GM12878 (cell line): ENCODE measurements at regions not wholly inside any gene's neighbourhood (a gene's known extent, or its start where the extent isn't known, plus 50 kb on each side); places are given as distances from the start of the nearest gene placed in this dataset.

Source experiments
- ATAC-seq: fragments of 200-7000 bp; cut with Tn5 transposase; 3 replicates; pipeline ENCODE4 v1.9.1; 2020; ENCODE audit warnings: mild to moderate bottlenecking, moderate library complexity
- BruUV-seq: library from RNA; stranded (reverse); fragments of 400-500 nt; replicated peaks from 2 replicates; lab custom pipeline; 2021; lab: Mats Ljungman, UMichigan
- CTCF ChIA-PET: fragments of 300-600 bp; sonication (Branson Sonifier 250); formaldehyde crosslinking; extraction: SDS; loops from one replicate; lab custom pipeline; 2021; ENCODE audit warnings: inconsistent platforms; lab: Yijun Ruan, JAX
- POLR2A ChIA-PET: fragments of 350-600 bp; formaldehyde crosslinking; extraction: SDS; loops from one replicate; lab custom pipeline; 2021; ENCODE audit warnings: inconsistent platforms; lab: Charles Lee
- RAD21 ChIA-PET: fragments of 300-600 bp; sonication (Branson Sonifier 250); formaldehyde crosslinking; loops from one replicate; lab custom pipeline; 2023; ENCODE audit warnings: antibody characterized with exemption; ENCODE audit not compliant: unreplicated experiment; lab: Charles Lee
- SMC1A ChIA-PET: fragments of 300-600 bp; sonication (Branson Sonifier 250); formaldehyde crosslinking; loops from one replicate; lab custom pipeline; 2023; ENCODE audit not compliant: unreplicated experiment, uncharacterized antibody; lab: Charles Lee
- DNase-seq: peaks from one replicate; pipeline ENCODE4 v3.0.0-alpha.2; 2011; ENCODE audit warnings: low read depth, low spot score
- FAIRE-seq: peaks from 3 replicates; lab custom pipeline; 2011; peaks lifted over from hg19 to GRCh38; lab: Jason Lieb, UNC
- H2AFZ ChIP-seq: 2 replicates; pipeline ENCODE4 v1.6.0; 2011; ENCODE audit warnings: low read depth, low read length, control low read depth; ENCODE audit not compliant: control insufficient read depth
- H3K27ac ChIP-seq: 2 replicates; pipeline ENCODE4 v1.5.1; 2011; ENCODE audit warnings: control low read depth; ENCODE audit not compliant: control insufficient read depth, insufficient read depth
- H3K27me3 ChIP-seq, 2 experiments: replicated peaks in 1 of 2; 2 replicates each; pipeline versions ENCODE4 v1.6.0 to v1.6.1; 2011; ENCODE audit warnings: low read length in 1 of 2; ENCODE audit not compliant: control insufficient read depth in 2 of 2, insufficient read depth in 2 of 2
- H3K36me3 ChIP-seq, 2 experiments: 2 replicates each; pipeline ENCODE4 v1.5.1; 2011; ENCODE audit warnings: low read length in 1 of 2; ENCODE audit not compliant: control insufficient read depth in 2 of 2, insufficient read depth in 2 of 2
- H3K4me1 ChIP-seq: 2 replicates; pipeline ENCODE4 v1.6.1; 2011; ENCODE audit warnings: mild to moderate bottlenecking, low read length, moderate library complexity, mixed read lengths; ENCODE audit not compliant: control insufficient read depth, insufficient read depth
- H3K4me2 ChIP-seq: 2 replicates; pipeline ENCODE4 v1.6.0; 2011; ENCODE audit warnings: control low read depth; ENCODE audit not compliant: control insufficient read depth, insufficient read depth
- H3K4me3 ChIP-seq: fragments of 200-600 bp; sonication (generic); 2 replicates; pipeline ENCODE4 v1.5.1; 2016
- H3K79me2 ChIP-seq: 2 replicates; pipeline ENCODE4 v1.6.0; 2011; ENCODE audit warnings: low read length; ENCODE audit not compliant: control insufficient read depth, insufficient read depth
- H3K9ac ChIP-seq: 2 replicates; pipeline ENCODE4 v1.8.0; 2011; ENCODE audit warnings: low read length, control low read depth, mixed read lengths; ENCODE audit not compliant: control insufficient read depth, insufficient read depth
- H3K9me3 ChIP-seq: replicated peaks from 3 replicates; pipeline ENCODE4 v1.5.1; 2011; ENCODE audit warnings: mild to moderate bottlenecking, low read length; ENCODE audit not compliant: control insufficient read depth, insufficient read depth
- H4K20me1 ChIP-seq: 2 replicates; pipeline ENCODE4 v1.6.0; 2011; ENCODE audit not compliant: control insufficient read depth, insufficient read depth
- ATF7 ChIP-seq: fragments of 450-650 bp; IDR thresholded peaks from 2 replicates; pipeline ENCODE4 v1.6.1; 2016; ENCODE audit warnings: low read depth, mild to moderate bottlenecking
- EGR1 ChIP-seq, 2 experiments: IDR thresholded peaks; 1 replicate in 1 of 2; 2 replicates in 1 of 2; pipeline ENCODE4 v1.6.1; 2011 to 2012; ENCODE audit warnings: low read depth in 2 of 2, low read length in 2 of 2, borderline replicate concordance in 1 of 2, mild to moderate bottlenecking in 1 of 2, moderate library complexity in 1 of 2
- FOXM1 ChIP-seq: IDR thresholded peaks from 2 replicates; pipeline ENCODE4 v1.6.1; 2012; ENCODE audit warnings: low read depth, mild to moderate bottlenecking, inconsistent platforms, low read length, moderate library complexity
- MTA3 ChIP-seq: IDR thresholded peaks from 2 replicates; pipeline ENCODE4 v1.6.1; 2012; ENCODE audit warnings: low read length, inconsistent platforms, borderline replicate concordance
- NBN ChIP-seq: fragments of 450-650 bp; IDR thresholded peaks from 2 replicates; pipeline ENCODE4 v1.6.1; 2016
- NRF1 ChIP-seq: conservative IDR thresholded peaks from 2 replicates; pipeline ENCODE4 v1.6.1; 2011; ENCODE audit warnings: mild to moderate bottlenecking, low read depth, low read length, improper control_type of control experiment
- POLR2A ChIP-seq: IDR thresholded peaks from 2 replicates; pipeline ENCODE4 v1.6.1; 2011; ENCODE audit warnings: low read depth, mild to moderate bottlenecking, low read length
- POLR2AphosphoS2 ChIP-seq: IDR thresholded peaks from 2 replicates; pipeline ENCODE4 v1.6.1; 2011; ENCODE audit warnings: low read depth, mild to moderate bottlenecking, low read length, improper control_type of control experiment, moderate library complexity
- POLR2AphosphoS5 ChIP-seq: IDR thresholded peaks from 2 replicates; pipeline ENCODE4 v1.6.1; 2011; ENCODE audit warnings: mild to moderate bottlenecking, low read length, inconsistent platforms
- SIX5 ChIP-seq: IDR thresholded peaks from 2 replicates; pipeline ENCODE4 v1.6.1; 2011; ENCODE audit warnings: mild to moderate bottlenecking, low read depth, low read length, moderate library complexity; ENCODE audit not compliant: severe bottlenecking
- STAT1 ChIP-seq: fragments of 450-650 bp; conservative IDR thresholded peaks from 2 replicates; pipeline ENCODE4 v1.6.1; 2014; ENCODE audit warnings: antibody characterized with exemption, mild to moderate bottlenecking
- WGBS: methylation state at CpG from one replicate; pipeline ENCODE4 v1.1.6; 2016; ENCODE audit warnings: low lambda C conversion rate; ENCODE audit not compliant: insufficient replicate concordance, insufficient coverage; ENCODE audit errors: missing lambda C conversion rate; 5-methylcytosine and 5-hydroxymethylcytosine counted together
- in situ Hi-C: fragments of 300-500 bp; cut with MboI; formaldehyde crosslinking; loops from 9 replicates; pipeline ENCODE4 v1.14.3; 2018; ENCODE audit warnings: mixed read lengths
- intact Hi-C: fragments of 100-400 bp; cut with micrococcal nuclease; formaldehyde crosslinking; loops from one replicate; pipeline ENCODE4 v1.14.2; 2022; ENCODE audit not compliant: unreplicated experiment
- TF ChIP-seq, protein P1 (sequence below): fragments of 450-650 bp; IDR thresholded peaks from 2 replicates; pipeline ENCODE4 v1.6.1; 2017; ENCODE audit warnings: mild to moderate bottlenecking, low read depth, inconsistent platforms; ENCODE audit not compliant: poor library complexity, severe bottlenecking
- TF ChIP-seq, protein P2 (sequence below): fragments of 150-350 bp; IDR thresholded peaks from 2 replicates; pipeline ENCODE4 v1.6.1; 2014; ENCODE audit warnings: mild to moderate bottlenecking, low read depth, low read length
- TF ChIP-seq, protein P3 (sequence below): fragments of 450-650 bp; IDR thresholded peaks from 2 replicates; pipeline ENCODE4 v1.6.1; 2017; ENCODE audit warnings: borderline replicate concordance

DNA sequence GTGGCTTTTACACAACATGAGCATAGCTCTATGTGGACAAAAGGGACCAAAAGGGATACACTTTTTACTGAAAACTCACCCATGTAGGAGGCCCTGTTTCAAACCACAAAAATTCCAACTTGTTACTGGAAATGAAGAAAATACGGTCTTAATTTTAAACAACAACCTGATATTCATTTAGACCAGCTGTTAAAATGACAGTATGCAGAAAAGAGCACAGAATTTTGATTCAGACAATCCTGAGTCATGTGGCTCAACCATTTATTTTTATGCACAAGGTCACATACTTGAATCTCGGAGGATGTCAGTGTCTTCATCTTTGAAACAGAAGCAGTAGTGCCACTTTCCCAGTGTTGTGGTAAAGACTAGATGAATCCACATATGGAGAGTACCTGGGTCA, 426.5 kb upstream of the NFE2L3 start:
- Histone ChIP-seq H3K4me3 (no peak overlapping the region), H3K9ac (no peak overlapping the region), H3K36me3 (no peaks in the 10 kb centered on the region), H3K79me2 (no peaks in the 10 kb centered on the region), H3K9me3 (no peaks in the 10 kb centered on the region), H3K27me3 (no peaks in the 10 kb centered on the region; a peak in 1 of 4 replicates), H3K4me2 (no peak overlapping the region), H2AFZ (no peak overlapping the region), H4K20me1 (no peaks in the 10 kb centered on the region), H3K27ac (no peak overlapping the region), H3K4me1 (no peaks in the 10 kb centered on the region)
- ChIA-PET CTCF (interaction anchor here (1.6 kb wide), 1 partner anchor 127 kb away, joined by 6 read pairs; no protein-coding TSS in a partner anchor), SMC1A (no interaction called here), POLR2A (no interaction called here), RAD21 (no interaction called here)
- intact Hi-C loops (no loop called here), in situ Hi-C loops (no loop called here)
- DNase-seq (no peak), FAIRE-seq (no peak), ATAC-seq (no peak)
- TF ChIP-seq POLR2A (no peak), EGR1 (IDR thresholded peaks at IDR 0.05; ENCODE audit: borderline replicate concordance in 1 of 2, low read depth in 2 of 2, low read length in 2 of 2) (no peak)
- no TSS peak for BruUV-seq
- WGBS = 2% methylated on average over 2 of the region's 2 CpGs

DNA sequence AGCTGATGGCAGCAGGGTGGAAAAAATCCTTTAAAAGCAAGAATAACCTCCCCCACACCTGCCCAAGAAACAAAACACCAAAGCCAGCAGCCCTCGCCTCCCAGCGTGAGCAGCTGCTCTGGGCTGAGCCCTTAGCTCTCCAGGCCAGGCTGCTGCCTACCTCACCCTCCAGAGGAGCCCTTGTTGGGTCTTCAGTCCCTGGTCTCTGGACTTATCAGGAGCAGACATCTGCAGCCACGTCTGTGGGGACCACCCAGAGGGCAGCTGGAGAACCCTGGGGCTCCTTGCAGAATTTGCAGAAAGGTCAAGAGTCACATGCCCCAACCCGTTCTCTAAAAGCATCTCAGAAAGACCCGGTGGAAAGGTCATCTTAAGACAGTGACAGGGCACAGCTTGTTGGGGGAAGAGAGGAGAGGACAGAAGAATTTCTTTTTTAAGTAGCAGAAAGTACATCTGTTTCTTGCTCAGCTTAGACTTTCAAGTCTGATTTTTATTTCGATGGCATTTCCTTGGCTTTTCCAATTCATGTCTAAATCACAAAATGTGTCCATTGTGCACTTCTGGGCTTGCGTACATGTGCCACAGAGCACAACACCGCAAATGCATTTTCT, 425.7 kb upstream of the NFE2L3 start:
- no peak for TF ChIP-seq NBN
- TF ChIP-seq, protein P1, sequence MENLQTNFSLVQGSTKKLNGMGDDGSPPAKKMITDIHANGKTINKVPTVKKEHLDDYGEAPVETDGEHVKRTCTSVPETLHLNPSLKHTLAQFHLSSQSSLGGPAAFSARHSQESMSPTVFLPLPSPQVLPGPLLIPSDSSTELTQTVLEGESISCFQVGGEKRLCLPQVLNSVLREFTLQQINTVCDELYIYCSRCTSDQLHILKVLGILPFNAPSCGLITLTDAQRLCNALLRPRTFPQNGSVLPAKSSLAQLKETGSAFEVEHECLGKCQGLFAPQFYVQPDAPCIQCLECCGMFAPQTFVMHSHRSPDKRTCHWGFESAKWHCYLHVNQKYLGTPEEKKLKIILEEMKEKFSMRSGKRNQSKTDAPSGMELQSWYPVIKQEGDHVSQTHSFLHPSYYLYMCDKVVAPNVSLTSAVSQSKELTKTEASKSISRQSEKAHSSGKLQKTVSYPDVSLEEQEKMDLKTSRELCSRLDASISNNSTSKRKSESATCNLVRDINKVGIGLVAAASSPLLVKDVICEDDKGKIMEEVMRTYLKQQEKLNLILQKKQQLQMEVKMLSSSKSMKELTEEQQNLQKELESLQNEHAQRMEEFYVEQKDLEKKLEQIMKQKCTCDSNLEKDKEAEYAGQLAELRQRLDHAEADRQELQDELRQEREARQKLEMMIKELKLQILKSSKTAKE = no peak
- TF ChIP-seq POLR2AphosphoS5 = no peak
- no peak for TF ChIP-seq ATF7
- no peak for TF ChIP-seq FOXM1
- TF ChIP-seq SIX5 = no peak
- no peak for TF ChIP-seq STAT1
- TF ChIP-seq, protein P2, sequence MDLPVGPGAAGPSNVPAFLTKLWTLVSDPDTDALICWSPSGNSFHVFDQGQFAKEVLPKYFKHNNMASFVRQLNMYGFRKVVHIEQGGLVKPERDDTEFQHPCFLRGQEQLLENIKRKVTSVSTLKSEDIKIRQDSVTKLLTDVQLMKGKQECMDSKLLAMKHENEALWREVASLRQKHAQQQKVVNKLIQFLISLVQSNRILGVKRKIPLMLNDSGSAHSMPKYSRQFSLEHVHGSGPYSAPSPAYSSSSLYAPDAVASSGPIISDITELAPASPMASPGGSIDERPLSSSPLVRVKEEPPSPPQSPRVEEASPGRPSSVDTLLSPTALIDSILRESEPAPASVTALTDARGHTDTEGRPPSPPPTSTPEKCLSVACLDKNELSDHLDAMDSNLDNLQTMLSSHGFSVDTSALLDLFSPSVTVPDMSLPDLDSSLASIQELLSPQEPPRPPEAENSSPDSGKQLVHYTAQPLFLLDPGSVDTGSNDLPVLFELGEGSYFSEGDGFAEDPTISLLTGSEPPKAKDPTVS = no peak
- TF ChIP-seq, protein P3, sequence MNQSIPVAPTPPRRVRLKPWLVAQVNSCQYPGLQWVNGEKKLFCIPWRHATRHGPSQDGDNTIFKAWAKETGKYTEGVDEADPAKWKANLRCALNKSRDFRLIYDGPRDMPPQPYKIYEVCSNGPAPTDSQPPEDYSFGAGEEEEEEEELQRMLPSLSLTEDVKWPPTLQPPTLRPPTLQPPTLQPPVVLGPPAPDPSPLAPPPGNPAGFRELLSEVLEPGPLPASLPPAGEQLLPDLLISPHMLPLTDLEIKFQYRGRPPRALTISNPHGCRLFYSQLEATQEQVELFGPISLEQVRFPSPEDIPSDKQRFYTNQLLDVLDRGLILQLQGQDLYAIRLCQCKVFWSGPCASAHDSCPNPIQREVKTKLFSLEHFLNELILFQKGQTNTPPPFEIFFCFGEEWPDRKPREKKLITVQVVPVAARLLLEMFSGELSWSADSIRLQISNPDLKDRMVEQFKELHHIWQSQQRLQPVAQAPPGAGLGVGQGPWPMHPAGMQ = no peak
- no peak for TF ChIP-seq NRF1
- TF ChIP-seq POLR2AphosphoS2 = no peak
- no peak for TF ChIP-seq MTA3
- FAIRE-seq = no peak
- RAD21 ChIA-PET = no interaction called here
- SMC1A ChIA-PET = interaction anchor here (0.6 kb wide), 1 partner anchor 1139 kb away, joined by 3 read pairs; no protein-coding TSS in a partner anchor
- DNase-seq = no peak
- Histone ChIP-seq H3K27me3 (no peaks in the 10 kb centered on the region; a peak in 1 of 4 replicates), H3K9me3 (no peaks in the 10 kb centered on the region), H3K9ac (no peak overlapping the region), H2AFZ (no peak overlapping the region), H3K36me3 (no peaks in the 10 kb centered on the region), H3K4me3 (no peak overlapping the region), H3K4me2 (no peak overlapping the region), H3K27ac (no peak overlapping the region), H3K4me1 (no peaks in the 10 kb centered on the region), H4K20me1 (no peaks in the 10 kb centered on the region), H3K79me2 (no peaks in the 10 kb centered on the region)
- POLR2A ChIA-PET = no interaction called here
- ATAC-seq = no peak
- in situ Hi-C loops = no loop called here
- 40% methylated on average over 8 of the region's 8 CpGs for WGBS
- no TSS peak for BruUV-seq
- intact Hi-C loops = no loop called here
- CTCF ChIA-PET = interaction anchor here (1.6 kb wide), 1 partner anchor 126 kb away, joined by 6 read pairs; no protein-coding TSS in a partner anchor
